Esophagus muscularis mucosa (tissue), 4 donors: ENCODE measurements at regions not wholly inside any gene's neighbourhood (a gene's known extent, or its start where the extent isn't known, plus 50 kb on each side); places are given as distances from the start of the nearest gene placed in this dataset.

ENCODE experiments used
- DNase-seq: peaks from one replicate; pipeline ENCODE4 v3.0.0-alpha.2; 2017; ENCODE audit errors: extremely low spot score
- H3K27ac ChIP-seq, 4 donors: fragments of 200-600 bp; sonication (generic); replicated peaks in 1 of 4; 1 replicate in 3 of 4; 2 replicates in 1 of 4; pipeline ENCODE4 v1.5.1; 2016 to 2019; ENCODE audit warnings: mild to moderate bottlenecking in 1 of 4
- H3K27me3 ChIP-seq, 4 donors: fragments of 200-600 bp; sonication (generic); one replicate each; pipeline versions ENCODE4 v1.5.1 to v1.6.0; 2016 to 2019
- H3K36me3 ChIP-seq, 4 donors: fragments of 200-600 bp; sonication (generic); one replicate each; pipeline ENCODE4 v1.5.1; 2016 to 2019
- H3K4me1 ChIP-seq, 4 donors: fragments of 200-600 bp; sonication (generic); one replicate each; pipeline ENCODE4 v1.5.1; 2016 to 2019
- H3K4me3 ChIP-seq, 4 donors: fragments of 200-600 bp; sonication (generic); 1 replicate in 2 of 4; 2 replicates in 2 of 4; pipeline ENCODE4 v1.5.1; 2016 to 2019; ENCODE audit warnings: mild to moderate bottlenecking in 4 of 4, moderate library complexity in 1 of 4
- H3K9me3 ChIP-seq, 4 donors: fragments of 200-600 bp; sonication (generic); 1 replicate in 3 of 4; 2 replicates in 1 of 4; pipeline ENCODE4 v1.5.1; 2016 to 2019
- EP300 ChIP-seq: sonication (generic); formaldehyde crosslinking; IDR thresholded peaks from one replicate; pipeline ENCODE4 v1.6.1; 2017; ENCODE audit warnings: antibody characterized with exemption
- POLR2A ChIP-seq: fragments of 450-650 bp; IDR thresholded peaks from one replicate; pipeline ENCODE4 v1.6.1; 2017; ENCODE audit warnings: antibody characterized with exemption, moderate library complexity, mild to moderate bottlenecking, low read depth
- POLR2AphosphoS5 ChIP-seq, 2 donors: sonication (generic); formaldehyde crosslinking; IDR thresholded peaks; one replicate each; pipeline ENCODE4 v1.6.1; 2017; ENCODE audit warnings: antibody characterized with exemption in 2 of 2
- WGBS: methylation state at CpG from one replicate; pipeline ENCODE4 v1.1.5; 2018; 5-methylcytosine and 5-hydroxymethylcytosine counted together
- intact Hi-C: fragments of 100-400 bp; cut with DNase I; formaldehyde crosslinking; loops from one replicate; pipeline ENCODE4 v1.15.1; 2023
- TF ChIP-seq, protein P1 (sequence below), 3 experiments: fragments of 200-600 bp in 2 of 3; fragments of 450-650 bp in 1 of 3; sonication (generic) in 2 of 3; IDR thresholded peaks; one replicate each; pipeline ENCODE4 v1.5.1; 2017 to 2019; ENCODE audit warnings: antibody characterized with exemption in 3 of 3, mild to moderate bottlenecking in 2 of 3, moderate library complexity in 1 of 3

- TF ChIP-seq, protein P1, sequence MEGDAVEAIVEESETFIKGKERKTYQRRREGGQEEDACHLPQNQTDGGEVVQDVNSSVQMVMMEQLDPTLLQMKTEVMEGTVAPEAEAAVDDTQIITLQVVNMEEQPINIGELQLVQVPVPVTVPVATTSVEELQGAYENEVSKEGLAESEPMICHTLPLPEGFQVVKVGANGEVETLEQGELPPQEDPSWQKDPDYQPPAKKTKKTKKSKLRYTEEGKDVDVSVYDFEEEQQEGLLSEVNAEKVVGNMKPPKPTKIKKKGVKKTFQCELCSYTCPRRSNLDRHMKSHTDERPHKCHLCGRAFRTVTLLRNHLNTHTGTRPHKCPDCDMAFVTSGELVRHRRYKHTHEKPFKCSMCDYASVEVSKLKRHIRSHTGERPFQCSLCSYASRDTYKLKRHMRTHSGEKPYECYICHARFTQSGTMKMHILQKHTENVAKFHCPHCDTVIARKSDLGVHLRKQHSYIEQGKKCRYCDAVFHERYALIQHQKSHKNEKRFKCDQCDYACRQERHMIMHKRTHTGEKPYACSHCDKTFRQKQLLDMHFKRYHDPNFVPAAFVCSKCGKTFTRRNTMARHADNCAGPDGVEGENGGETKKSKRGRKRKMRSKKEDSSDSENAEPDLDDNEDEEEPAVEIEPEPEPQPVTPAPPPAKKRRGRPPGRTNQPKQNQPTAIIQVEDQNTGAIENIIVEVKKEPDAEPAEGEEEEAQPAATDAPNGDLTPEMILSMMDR (IDR thresholded peaks at IDR 0.05): no peak
- TF ChIP-seq POLR2AphosphoS5 (IDR thresholded peaks at IDR 0.05): no peak
- TF ChIP-seq POLR2A: no peak
- TF ChIP-seq EP300: no peak
- H3K4me1 ChIP-seq: no peaks in the 10 kb centered on the region
- intact Hi-C loops: no loop called here
- DNase-seq: no peak
- 74% methylated on average over 1 of the region's 1 CpG for WGBS
- H3K36me3 ChIP-seq: no peaks in the 10 kb centered on the region
- H3K27ac ChIP-seq: no peak overlapping the region
- H3K27me3 ChIP-seq: no peaks in the 10 kb centered on the region
- H3K4me3 ChIP-seq: no peak overlapping the region
- H3K9me3 ChIP-seq: peaks cover 0 to 6% (median 0%) of the 10 kb centered on the region in 4 donors
These were observed 103.7 kb upstream of the TENT5D start for GRCh38 chrX:80316526-80316925.

- WGBS: 86% methylated on average over 2 of the region's 2 CpGs
- intact Hi-C loops: no loop called here
- peaks cover 0 to 15% (median 0%) of the 10 kb centered on the region in 4 donors for H3K9me3 ChIP-seq
These were observed 102.6 kb upstream of the TENT5D start for GRCh38 chrX:80317646-80318045.

DNA sequence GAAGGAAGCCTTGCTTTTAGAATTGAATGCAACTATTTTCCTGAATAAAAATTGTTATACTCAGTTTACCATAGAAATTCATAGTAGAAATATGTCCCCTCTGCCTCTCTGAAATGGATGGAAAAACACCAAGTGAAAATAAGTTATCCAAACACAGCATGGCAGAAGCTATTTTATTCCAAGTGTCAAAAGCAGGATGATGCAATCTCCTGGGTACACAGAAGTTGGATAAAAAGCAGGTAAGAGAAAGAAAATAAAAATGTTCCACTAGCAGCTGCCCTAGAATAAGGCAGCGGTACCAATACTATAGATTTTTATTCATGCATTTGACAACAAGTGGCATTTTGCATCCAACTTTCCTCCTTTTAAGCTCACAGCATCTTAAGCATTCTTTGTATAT lies 89.0 kb upstream of the TENT5D start:
- H3K9me3 ChIP-seq: no peaks in the 10 kb centered on the region
- no peak overlapping the region for H3K27ac ChIP-seq
- 87% methylated on average over 1 of the region's 1 CpG for WGBS
- no peak overlapping the region for H3K4me3 ChIP-seq
- H3K27me3 ChIP-seq: no peaks in the 10 kb centered on the region
- TF ChIP-seq POLR2AphosphoS5 (IDR thresholded peaks at IDR 0.05) (no peak), POLR2A (no peak), EP300 (no peak)
- TF ChIP-seq, protein P1 (IDR thresholded peaks at IDR 0.05): no peak
- H3K4me1 ChIP-seq: no peaks in the 10 kb centered on the region
- intact Hi-C loops: no loop called here
- no peaks in the 10 kb centered on the region for H3K36me3 ChIP-seq
- DNase-seq: no peak

More at GRCh38 chrX:80317646-80318045, 102.6 kb upstream of the TENT5D start:
- Histone ChIP-seq H3K36me3 (no peaks in the 10 kb centered on the region), H3K4me1 (no peaks in the 10 kb centered on the region), H3K27me3 (no peaks in the 10 kb centered on the region), H3K27ac (no peak overlapping the region), H3K4me3 (no peak overlapping the region)
- no peak for DNase-seq
- TF ChIP-seq EP300 (no peak), POLR2AphosphoS5 (IDR thresholded peaks at IDR 0.05) (no peak), POLR2A (no peak)
- TF ChIP-seq, protein P1 (IDR thresholded peaks at IDR 0.05): no peak

DNA sequence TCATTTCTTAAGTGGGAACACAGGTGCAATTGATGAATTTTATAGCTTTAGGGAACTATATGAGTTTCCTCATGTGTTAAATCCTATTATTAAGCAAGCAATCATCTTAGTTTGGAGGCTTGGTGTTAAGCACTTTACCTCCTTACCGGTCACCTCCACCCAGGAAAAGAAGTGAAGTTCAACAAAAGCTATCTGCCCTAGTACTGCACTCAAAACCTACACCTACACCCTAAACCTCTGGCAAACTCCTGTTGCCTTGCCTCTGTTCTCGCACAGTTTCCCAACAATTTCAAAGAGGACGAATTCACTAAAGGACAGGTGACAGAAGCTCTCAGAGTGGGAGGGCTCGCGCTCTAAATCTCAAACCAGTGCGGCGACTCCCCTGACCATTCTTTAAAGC lies 85.7 kb upstream of the TENT5D start:
- Histone ChIP-seq H3K27ac (no peak overlapping the region), H3K9me3 (no peaks in the 10 kb centered on the region)
- intact Hi-C loops: no loop called here

More for the DNA sequence above, 85.7 kb upstream of the TENT5D start:
- TF ChIP-seq EP300: no peak
- no peak for TF ChIP-seq POLR2A
- no peak for TF ChIP-seq POLR2AphosphoS5 (IDR thresholded peaks at IDR 0.05)
- TF ChIP-seq, protein P1 (IDR thresholded peaks at IDR 0.05): no peak
- Histone ChIP-seq H3K36me3 (no peaks in the 10 kb centered on the region), H3K4me1 (no peaks in the 10 kb centered on the region), H3K27me3 (no peaks in the 10 kb centered on the region), H3K4me3 (peak overlapping the region; percentile 26 to 43 (median 33))
- WGBS: 73% methylated on average over 7 of the region's 7 CpGs
- no peak for DNase-seq
